Activated T-helper 2 cell treated with anti-CD3 and anti-CD28 coated beads, Interferon-gamma antibody, Interleukin-2, Interleukin-4, amounts not matched to agents 10 μg/mL and 5 μg/mL and 100 μg/mL, durations not matched to agents 14 hours and 24 hours and 36 hours (primary cell): ENCODE measurements at regions not wholly inside any gene's neighbourhood (a gene's known extent, or its start where the extent isn't known, plus 50 kb on each side); places are given as distances from the start of the nearest gene placed in this dataset.

Source experiments
- DNase-seq: peaks from one replicate; pipeline ENCODE4 v3.0.0; 2021; ENCODE audit warnings: low spot score
- H3K27ac Mint-ChIP-seq: one replicate; pipeline ENCODE4 v1.8.0; 2021; ENCODE audit warnings: mixed read lengths
- H3K27me3 Mint-ChIP-seq: one replicate; pipeline ENCODE4 v1.8.0; 2021; ENCODE audit warnings: low read depth, mixed read lengths
- H3K36me3 Mint-ChIP-seq: one replicate; pipeline ENCODE4 v1.8.0; 2021; ENCODE audit warnings: low read depth, mixed read lengths
- H3K4me1 Mint-ChIP-seq: one replicate; pipeline ENCODE4 v1.8.0; 2021; ENCODE audit warnings: low read depth, mixed read lengths
- H3K4me3 Mint-ChIP-seq: one replicate; pipeline ENCODE4 v1.8.0; 2021; ENCODE audit warnings: low read depth, mild to moderate bottlenecking, moderate library complexity, mixed read lengths
- H3K9me3 Mint-ChIP-seq: one replicate; pipeline ENCODE4 v1.8.0; 2021; ENCODE audit warnings: mixed read lengths
- intact Hi-C: fragments of 100-400 bp; cut with micrococcal nuclease; formaldehyde crosslinking; loops from one replicate; pipeline ENCODE4 v1.15.1; 2023

- DNase-seq: no peak
- Mint-ChIP-seq H3K4me3 (no peak overlapping the region), H3K27ac (no peak overlapping the region), H3K27me3 (no peaks in the 10 kb centered on the region), H3K36me3 (no peaks in the 10 kb centered on the region), H3K9me3 (no peaks in the 10 kb centered on the region), H3K4me1 (no peaks in the 10 kb centered on the region)
- intact Hi-C loops: no loop called here
Observed at GRCh38 chr7:42611289-42611928, 300.5 kb downstream of the C7orf25 start.

- intact Hi-C loops: no loop called here
- Mint-ChIP-seq H3K9me3 (no peaks in the 10 kb centered on the region), H3K27ac (no peak overlapping the region), H3K27me3 (no peaks in the 10 kb centered on the region), H3K4me3 (no peak overlapping the region), H3K4me1 (no peaks in the 10 kb centered on the region), H3K36me3 (no peaks in the 10 kb centered on the region)
- no peak for DNase-seq
Observed at GRCh38 chr7:42606193-42606905, 305.5 kb downstream of the C7orf25 start.

DNA sequence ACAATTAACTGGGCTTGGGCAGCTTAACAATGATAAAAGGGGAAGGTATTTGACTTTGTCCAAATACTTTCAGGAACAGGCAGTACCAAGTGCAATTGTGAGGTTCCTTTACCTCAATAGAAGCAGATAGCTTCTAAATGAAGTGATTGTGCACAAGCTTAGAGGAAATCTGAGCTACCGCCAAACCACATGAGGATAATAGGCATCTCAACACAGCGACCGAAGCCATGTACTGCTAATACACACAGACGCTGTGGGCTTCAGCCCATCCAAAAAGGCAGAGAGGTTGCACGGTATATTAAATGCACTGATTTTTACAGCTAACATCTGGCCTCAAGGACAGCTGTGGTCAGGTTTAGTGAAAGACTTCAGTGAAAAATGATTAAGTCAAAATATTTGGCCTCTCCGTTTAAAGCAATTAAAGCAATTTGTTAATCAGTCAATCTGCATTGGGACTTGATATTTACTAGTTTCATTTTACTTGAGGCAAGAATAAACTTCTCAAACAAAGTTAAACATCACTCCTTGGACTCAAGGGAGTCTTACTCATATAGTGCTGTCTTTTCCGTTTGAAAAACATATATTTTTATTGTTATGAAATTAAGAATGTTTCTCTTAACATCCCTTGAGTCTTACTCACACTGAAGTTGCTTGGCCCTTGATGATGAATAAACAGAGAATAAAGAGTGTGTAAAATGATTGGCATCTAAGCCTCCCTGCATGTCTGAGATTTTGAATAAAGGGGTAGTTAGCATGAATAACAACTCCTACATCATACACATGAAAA is 306.3 kb downstream of the C7orf25 start:
- no peaks in the 10 kb centered on the region for H3K27me3 Mint-ChIP-seq
- DNase-seq: no peak
- no peaks in the 10 kb centered on the region for H3K9me3 Mint-ChIP-seq
- no peaks in the 10 kb centered on the region for H3K36me3 Mint-ChIP-seq
- H3K4me3 Mint-ChIP-seq: no peak overlapping the region
- H3K4me1 Mint-ChIP-seq: no peaks in the 10 kb centered on the region
- H3K27ac Mint-ChIP-seq: no peak overlapping the region
- intact Hi-C loops: no loop called here

- no peak overlapping the region for H3K4me3 Mint-ChIP-seq
- H3K27ac Mint-ChIP-seq: no peak overlapping the region
- no peaks in the 10 kb centered on the region for H3K36me3 Mint-ChIP-seq
- intact Hi-C loops: no loop called here
- no peaks in the 10 kb centered on the region for H3K27me3 Mint-ChIP-seq
- DNase-seq: no peak
- H3K9me3 Mint-ChIP-seq: no peaks in the 10 kb centered on the region
- H3K4me1 Mint-ChIP-seq: no peaks in the 10 kb centered on the region
Observed at GRCh38 chr7:42603496-42603895, 308.4 kb downstream of the C7orf25 start.

DNA sequence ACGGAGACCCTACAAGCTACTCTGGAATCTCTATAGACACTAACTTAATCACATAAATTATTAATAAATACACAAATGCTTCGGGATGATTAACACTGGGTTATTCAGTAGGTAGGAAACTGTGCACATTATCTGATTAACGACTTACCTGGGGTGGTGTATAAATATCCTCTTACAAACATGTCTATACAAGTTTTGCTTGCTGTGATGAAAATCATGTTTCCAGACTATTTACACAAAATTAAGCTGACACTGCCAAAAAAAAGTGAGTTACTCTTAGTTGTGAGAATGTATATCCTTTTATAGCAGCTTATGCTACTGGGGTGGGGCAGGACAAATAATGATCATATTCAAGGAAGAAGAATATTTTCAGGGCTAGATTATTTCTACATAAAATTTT is 314.6 kb downstream of the C7orf25 start:
- Mint-ChIP-seq H3K27me3 (no peaks in the 10 kb centered on the region), H3K4me1 (no peaks in the 10 kb centered on the region), H3K4me3 (no peak overlapping the region), H3K27ac (no peak overlapping the region), H3K36me3 (no peaks in the 10 kb centered on the region), H3K9me3 (no peaks in the 10 kb centered on the region)
- intact Hi-C loops: no loop called here
- no peak for DNase-seq

DNA sequence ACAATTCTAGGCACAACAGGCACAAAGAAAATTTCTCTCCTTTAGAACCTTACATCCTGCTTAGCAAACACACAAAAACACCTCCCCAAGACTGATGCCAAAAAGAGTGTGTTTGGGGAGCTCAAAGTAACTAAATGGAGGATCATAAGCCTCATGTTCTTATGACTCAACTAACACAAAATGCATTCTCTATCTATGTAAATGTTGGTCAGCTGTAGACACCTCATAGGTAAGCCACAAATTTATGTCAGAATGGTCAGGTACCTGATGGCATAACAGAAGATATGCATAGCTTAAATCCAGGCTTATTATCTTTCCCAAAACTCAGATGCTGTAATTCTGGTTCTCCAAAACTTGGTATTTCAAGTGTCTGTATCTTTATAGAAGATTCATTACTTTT is 315.1 kb downstream of the C7orf25 start:
- intact Hi-C loops: no loop called here
- DNase-seq: no peak
- Mint-ChIP-seq H3K27me3 (no peaks in the 10 kb centered on the region), H3K36me3 (no peaks in the 10 kb centered on the region), H3K4me3 (no peak overlapping the region), H3K27ac (no peak overlapping the region), H3K4me1 (no peaks in the 10 kb centered on the region), H3K9me3 (no peaks in the 10 kb centered on the region)

DNA sequence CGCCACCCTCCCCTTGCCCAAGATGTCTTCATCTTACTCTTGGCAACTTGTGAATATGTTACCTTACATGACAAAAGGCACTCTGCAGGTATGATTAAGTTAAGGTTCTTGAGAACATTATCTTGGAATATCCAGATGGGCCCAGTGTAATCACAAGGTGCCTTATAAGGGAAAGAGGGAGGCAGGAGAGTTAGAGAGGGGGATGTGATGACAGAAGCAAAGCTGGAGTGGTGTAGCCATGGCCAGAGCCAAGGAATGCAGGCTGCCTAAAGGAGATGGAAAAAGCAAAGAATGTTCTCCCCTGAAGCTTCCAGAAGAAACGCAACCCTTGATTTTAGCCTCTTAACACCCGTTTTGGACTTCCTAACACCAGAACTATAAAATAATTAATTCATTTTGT is 318.0 kb downstream of the C7orf25 start:
- H3K9me3 Mint-ChIP-seq: no peaks in the 10 kb centered on the region
- no peak overlapping the region for H3K4me3 Mint-ChIP-seq
- no peak overlapping the region for H3K27ac Mint-ChIP-seq
- DNase-seq: no peak
- intact Hi-C loops: no loop called here
- H3K36me3 Mint-ChIP-seq: no peaks in the 10 kb centered on the region
- H3K4me1 Mint-ChIP-seq: no peaks in the 10 kb centered on the region
- H3K27me3 Mint-ChIP-seq: no peaks in the 10 kb centered on the region

GRCh38 chr7:42590771-42591310 is 321.0 kb downstream of the C7orf25 start:
- intact Hi-C loops: no loop called here
- H3K4me1 Mint-ChIP-seq: no peaks in the 10 kb centered on the region
- no peaks in the 10 kb centered on the region for H3K36me3 Mint-ChIP-seq
- H3K27me3 Mint-ChIP-seq: no peaks in the 10 kb centered on the region
- no peak overlapping the region for H3K27ac Mint-ChIP-seq
- no peak for DNase-seq
- H3K9me3 Mint-ChIP-seq: peaks cover 16% of the 10 kb centered on the region
- H3K4me3 Mint-ChIP-seq: no peak overlapping the region

GRCh38 chr7:42588876-42589275 is 323.0 kb downstream of the C7orf25 start:
- peaks cover 21% of the 10 kb centered on the region for H3K9me3 Mint-ChIP-seq
- no peak overlapping the region for H3K4me3 Mint-ChIP-seq
- no peak for DNase-seq
- no peaks in the 10 kb centered on the region for H3K36me3 Mint-ChIP-seq
- intact Hi-C loops: no loop called here
- H3K4me1 Mint-ChIP-seq: no peaks in the 10 kb centered on the region
- H3K27ac Mint-ChIP-seq: no peak overlapping the region
- no peaks in the 10 kb centered on the region for H3K27me3 Mint-ChIP-seq

- no peak overlapping the region for H3K4me3 Mint-ChIP-seq
- H3K27me3 Mint-ChIP-seq: no peaks in the 10 kb centered on the region
- no peak overlapping the region for H3K27ac Mint-ChIP-seq
- intact Hi-C loops: no loop called here
- no peaks in the 10 kb centered on the region for H3K4me1 Mint-ChIP-seq
- DNase-seq: no peak
- H3K9me3 Mint-ChIP-seq: peaks cover 25% of the 10 kb centered on the region
- H3K36me3 Mint-ChIP-seq: no peaks in the 10 kb centered on the region
Observed at GRCh38 chr7:42587806-42588205, 324.1 kb downstream of the C7orf25 start.

DNA sequence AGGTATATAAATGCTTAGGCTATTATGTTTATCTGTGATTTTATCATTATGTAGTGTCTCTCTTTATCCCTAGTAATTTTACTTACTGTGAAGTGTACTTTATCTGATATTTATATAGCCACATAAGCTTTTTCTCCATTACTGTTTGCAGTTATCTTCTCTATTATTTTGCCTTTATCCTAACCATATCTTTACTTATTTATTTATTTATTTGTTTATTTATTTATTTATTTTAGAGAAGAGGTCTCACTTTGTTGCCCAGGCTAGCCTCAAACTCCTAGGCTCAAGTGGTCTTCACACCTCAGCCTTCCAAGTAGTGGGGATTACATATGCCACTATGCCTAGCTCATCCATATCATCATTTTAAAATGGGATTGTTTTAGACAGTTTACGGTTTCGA is 331.8 kb downstream of the C7orf25 start:
- H3K4me1 Mint-ChIP-seq: no peaks in the 10 kb centered on the region
- DNase-seq: no peak
- H3K4me3 Mint-ChIP-seq: no peak overlapping the region
- intact Hi-C loops: no loop called here
- no peaks in the 10 kb centered on the region for H3K36me3 Mint-ChIP-seq
- no peak overlapping the region for H3K27ac Mint-ChIP-seq
- H3K27me3 Mint-ChIP-seq: no peaks in the 10 kb centered on the region
- H3K9me3 Mint-ChIP-seq: peaks cover 24% of the 10 kb centered on the region

DNA sequence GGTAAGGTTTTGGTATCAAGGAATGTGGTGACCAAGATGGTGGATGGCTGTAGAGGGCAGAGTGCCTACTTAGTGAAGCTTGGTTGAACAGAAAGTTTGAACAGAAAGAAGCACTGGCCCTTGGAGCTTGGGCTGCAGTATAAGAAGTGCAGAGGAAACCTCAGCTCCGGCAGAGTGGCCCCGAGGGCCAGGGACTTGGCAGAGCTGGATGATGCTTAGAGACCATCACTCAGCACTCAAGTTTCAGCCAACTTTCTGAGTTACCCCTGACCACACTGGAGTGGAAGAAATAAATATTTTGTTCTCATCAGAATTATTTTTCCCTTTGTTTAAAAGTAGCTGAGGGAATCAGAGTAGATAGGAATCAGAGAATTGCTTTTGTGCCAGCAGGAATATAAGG is 336.7 kb downstream of the C7orf25 start:
- Mint-ChIP-seq H3K9me3 (peaks cover 20% of the 10 kb centered on the region), H3K27ac (no peak overlapping the region), H3K36me3 (no peaks in the 10 kb centered on the region), H3K4me3 (no peak overlapping the region), H3K27me3 (no peaks in the 10 kb centered on the region), H3K4me1 (no peaks in the 10 kb centered on the region)
- DNase-seq: no peak
- intact Hi-C loops: no loop called here

DNA sequence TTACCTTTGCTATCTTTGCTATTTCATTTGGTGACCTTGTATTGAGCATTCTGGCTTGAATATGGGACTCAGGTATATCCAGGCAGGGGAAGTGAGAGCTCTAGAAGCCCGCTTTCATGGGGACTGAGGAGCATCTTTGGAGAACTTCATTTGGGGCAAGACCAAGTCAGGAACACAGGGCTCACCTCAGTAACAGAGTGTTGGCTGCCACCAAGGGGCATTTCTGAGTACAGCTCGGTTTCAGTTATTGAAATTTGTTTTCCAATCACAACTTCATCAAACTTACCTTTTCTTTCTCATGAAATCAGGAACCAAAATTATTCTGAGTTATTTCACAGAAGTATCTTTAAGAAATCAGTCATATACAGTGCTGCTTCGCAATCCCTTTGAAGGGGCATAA is 337.2 kb downstream of the C7orf25 start:
- Mint-ChIP-seq H3K27ac (no peak overlapping the region), H3K4me1 (no peaks in the 10 kb centered on the region), H3K27me3 (no peaks in the 10 kb centered on the region), H3K9me3 (peaks cover 16% of the 10 kb centered on the region), H3K36me3 (no peaks in the 10 kb centered on the region), H3K4me3 (no peak overlapping the region)
- no peak for DNase-seq
- intact Hi-C loops: no loop called here
